ENCODE measurements at regions not wholly inside any gene's neighbourhood (a gene's known extent, or its start where the extent isn't known, plus 50 kb on each side); places are given as distances from the start of the nearest gene placed in this dataset.

DNA sequence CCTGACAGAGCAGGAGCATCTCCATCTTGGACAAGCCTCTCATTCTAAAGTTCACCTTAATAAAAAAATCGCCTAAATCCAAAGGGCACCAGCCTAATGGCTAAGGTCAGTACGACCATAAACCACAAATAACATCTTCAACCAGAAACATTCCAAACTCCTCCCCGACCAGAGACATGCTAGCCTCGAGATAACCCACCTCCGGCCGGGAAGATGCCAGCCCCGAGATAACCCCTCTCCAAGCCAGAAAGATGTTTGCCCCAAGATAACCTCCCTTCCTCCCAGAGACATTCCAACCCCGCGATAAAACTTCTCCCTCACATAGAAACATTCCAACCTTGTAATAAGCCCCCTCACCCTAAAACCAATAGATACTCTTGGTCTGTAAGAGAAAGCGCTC lies 86.8 kb upstream of the PKP2 start (continued):
- TF ChIP-seq, protein P1, sequence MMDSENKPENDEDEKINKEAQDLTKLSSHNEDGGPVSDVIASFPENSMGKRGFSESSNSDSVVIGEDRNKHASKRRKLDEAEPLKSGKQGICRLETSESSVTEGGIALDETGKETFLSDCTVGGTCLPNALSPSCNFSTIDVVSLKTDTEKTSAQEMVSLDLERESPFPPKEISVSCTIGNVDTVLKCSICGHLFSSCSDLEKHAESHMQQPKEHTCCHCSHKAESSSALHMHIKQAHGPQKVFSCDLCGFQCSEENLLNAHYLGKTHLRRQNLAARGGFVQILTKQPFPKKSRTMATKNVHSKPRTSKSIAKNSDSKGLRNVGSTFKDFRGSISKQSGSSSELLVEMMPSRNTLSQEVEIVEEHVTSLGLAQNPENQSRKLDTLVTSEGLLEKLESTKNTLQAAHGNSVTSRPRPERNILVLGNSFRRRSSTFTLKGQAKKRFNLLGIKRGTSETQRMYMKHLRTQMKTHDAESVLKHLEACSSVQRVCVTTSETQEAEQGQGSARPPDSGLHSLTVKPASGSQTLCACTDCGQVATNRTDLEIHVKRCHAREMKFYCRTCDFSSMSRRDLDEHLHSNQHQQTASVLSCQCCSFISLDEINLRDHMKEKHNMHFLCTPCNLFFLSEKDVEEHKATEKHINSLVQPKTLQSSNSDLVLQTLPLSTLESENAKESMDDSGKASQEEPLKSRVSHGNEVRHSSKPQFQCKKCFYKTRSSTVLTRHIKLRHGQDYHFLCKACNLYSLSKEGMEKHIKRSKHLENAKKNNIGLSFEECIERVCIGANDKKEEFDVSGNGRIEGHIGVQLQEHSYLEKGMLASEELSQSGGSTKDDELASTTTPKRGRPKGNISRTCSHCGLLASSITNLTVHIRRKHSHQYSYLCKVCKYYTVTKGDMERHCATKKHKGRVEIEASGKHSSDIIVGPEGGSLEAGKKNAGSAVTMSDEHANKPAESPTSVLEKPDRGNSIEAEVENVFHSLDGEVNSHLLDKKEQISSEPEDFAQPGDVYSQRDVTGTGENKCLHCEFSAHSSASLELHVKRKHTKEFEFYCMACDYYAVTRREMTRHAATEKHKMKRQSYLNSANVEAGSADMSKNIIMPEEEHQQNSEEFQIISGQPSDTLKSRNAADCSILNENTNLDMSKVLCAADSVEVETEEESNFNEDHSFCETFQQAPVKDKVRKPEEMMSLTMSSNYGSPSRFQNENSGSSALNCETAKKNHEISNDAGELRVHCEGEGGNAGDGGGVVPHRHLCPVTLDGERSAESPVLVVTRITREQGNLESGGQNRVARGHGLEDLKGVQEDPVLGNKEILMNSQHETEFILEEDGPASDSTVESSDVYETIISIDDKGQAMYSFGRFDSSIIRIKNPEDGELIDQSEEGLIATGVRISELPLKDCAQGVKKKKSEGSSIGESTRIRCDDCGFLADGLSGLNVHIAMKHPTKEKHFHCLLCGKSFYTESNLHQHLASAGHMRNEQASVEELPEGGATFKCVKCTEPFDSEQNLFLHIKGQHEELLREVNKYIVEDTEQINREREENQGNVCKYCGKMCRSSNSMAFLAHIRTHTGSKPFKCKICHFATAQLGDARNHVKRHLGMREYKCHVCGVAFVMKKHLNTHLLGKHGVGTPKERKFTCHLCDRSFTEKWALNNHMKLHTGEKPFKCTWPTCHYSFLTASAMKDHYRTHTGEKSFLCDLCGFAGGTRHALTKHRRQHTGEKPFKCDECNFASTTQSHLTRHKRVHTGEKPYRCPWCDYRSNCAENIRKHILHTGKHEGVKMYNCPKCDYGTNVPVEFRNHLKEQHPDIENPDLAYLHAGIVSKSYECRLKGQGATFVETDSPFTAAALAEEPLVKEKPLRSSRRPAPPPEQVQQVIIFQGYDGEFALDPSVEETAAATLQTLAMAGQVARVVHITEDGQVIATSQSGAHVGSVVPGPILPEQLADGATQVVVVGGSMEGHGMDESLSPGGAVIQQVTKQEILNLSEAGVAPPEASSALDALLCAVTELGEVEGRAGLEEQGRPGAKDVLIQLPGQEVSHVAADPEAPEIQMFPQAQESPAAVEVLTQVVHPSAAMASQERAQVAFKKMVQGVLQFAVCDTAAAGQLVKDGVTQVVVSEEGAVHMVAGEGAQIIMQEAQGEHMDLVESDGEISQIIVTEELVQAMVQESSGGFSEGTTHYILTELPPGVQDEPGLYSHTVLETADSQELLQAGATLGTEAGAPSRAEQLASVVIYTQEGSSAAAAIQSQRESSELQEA (IDR thresholded peaks at IDR 0.05; ENCODE audit: low read depth) = no peak
- TF ChIP-seq NCOR1 (IDR thresholded peaks at IDR 0.05) = peak; percentile 63

DNA sequence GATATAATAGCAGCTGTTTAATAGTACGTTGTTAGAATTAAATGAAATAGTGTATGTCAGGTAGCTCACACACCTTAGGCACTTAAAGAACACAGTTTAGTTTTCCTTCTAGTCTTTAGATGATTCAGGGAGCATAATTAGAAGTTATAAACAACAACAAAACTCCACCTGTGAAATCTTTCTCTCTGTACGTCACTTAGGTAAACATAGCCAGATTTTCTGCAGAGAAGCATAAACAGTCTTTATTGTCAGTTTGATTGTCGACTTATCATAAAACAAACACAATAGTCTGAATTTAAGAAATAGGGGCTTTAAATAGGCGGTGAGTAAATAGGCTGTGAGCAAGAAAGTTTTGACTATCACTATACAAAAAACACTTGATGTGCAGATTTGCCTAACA lies 84.6 kb upstream of the PKP2 start:
- Histone ChIP-seq H4K20me1 (replicated peaks; ENCODE audit: control insufficient read depth, insufficient read depth, low read length) (no peaks in the 10 kb centered on the region), H3K79me2 (ENCODE audit: control insufficient read depth, insufficient read depth, low read length) (no peaks in the 10 kb centered on the region), H3K27ac (ENCODE audit: extremely low read depth, low read depth, low read length) (no peak overlapping the region), H3K4me1 (replicated peaks in 1 of 2; ENCODE audit: control insufficient read depth in 2 of 2, insufficient read depth in 2 of 2, low read length in 2 of 2) (peaks cover 0 to 5% of the 10 kb centered on the region in 2 experiments; a peak in 3 of 5 replicates), H3K9ac (ENCODE audit: insufficient read depth in 1 of 2, low read depth in 2 of 2, low read length in 2 of 2) (no peak overlapping the region), H3K4me3 (no peak overlapping the region), H3K36me3 (ENCODE audit: control insufficient read depth, insufficient read depth, low read length) (no peaks in the 10 kb centered on the region), H3K4me2 (ENCODE audit: insufficient read depth, low read length) (no peak overlapping the region), H2AFZ (ENCODE audit: low read depth, low read length) (no peak overlapping the region), H3K27me3 (ENCODE audit: control insufficient read depth in 2 of 2, insufficient read depth in 2 of 2, low read length in 2 of 2) (no peaks in the 10 kb centered on the region), H3K9me1 (ENCODE audit: control insufficient read depth, insufficient read depth, low read length) (no peaks in the 10 kb centered on the region), H3K9me3 (replicated peaks; ENCODE audit: control insufficient read depth, insufficient read depth, low read depth, low read length) (no peaks in the 10 kb centered on the region)
- BruUV-seq (replicated peaks) = no TSS peak
- intact Hi-C loops (cut with micrococcal nuclease) (no loop called here), in situ Hi-C loops (cut with MboI) (no loop called here)
- DNase-seq (ENCODE audit: extremely low read depth in 1 of 4, low spot score in 3 of 4) (no peak), ATAC-seq (no peak), FAIRE-seq (no peak)
- no peak for TF ChIP-seq ZNF668 (CRISPR knock-in tag; IDR thresholded peaks at IDR 0.05)
- no peak for TF ChIP-seq CCNT2 (IDR thresholded peaks at IDR 0.05; ENCODE audit: borderline replicate concordance, extremely low read depth, insufficient read length, low read depth, low read length)
- no peak for TF ChIP-seq HOXB6 (CRISPR knock-in tag; IDR thresholded peaks at IDR 0.05; ENCODE audit: borderline replicate concordance)
- TF ChIP-seq MEF2A (IDR thresholded peaks at IDR 0.05; ENCODE audit: control insufficient read depth, low read depth, low read length) = no peak
- TF ChIP-seq ZNF780A (CRISPR knock-in tag; IDR thresholded peaks at IDR 0.05) = no peak
- TF ChIP-seq ZFX (CRISPR knock-in tag; IDR thresholded peaks at IDR 0.05) = no peak
- TF ChIP-seq, protein P2, sequence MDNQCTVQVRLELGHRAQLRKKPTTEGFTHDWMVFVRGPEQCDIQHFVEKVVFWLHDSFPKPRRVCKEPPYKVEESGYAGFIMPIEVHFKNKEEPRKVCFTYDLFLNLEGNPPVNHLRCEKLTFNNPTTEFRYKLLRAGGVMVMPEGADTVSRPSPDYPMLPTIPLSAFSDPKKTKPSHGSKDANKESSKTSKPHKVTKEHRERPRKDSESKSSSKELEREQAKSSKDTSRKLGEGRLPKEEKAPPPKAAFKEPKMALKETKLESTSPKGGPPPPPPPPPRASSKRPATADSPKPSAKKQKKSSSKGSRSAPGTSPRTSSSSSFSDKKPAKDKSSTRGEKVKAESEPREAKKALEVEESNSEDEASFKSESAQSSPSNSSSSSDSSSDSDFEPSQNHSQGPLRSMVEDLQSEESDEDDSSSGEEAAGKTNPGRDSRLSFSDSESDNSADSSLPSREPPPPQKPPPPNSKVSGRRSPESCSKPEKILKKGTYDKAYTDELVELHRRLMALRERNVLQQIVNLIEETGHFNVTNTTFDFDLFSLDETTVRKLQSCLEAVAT (IDR thresholded peaks at IDR 0.05) = no peak
- POLR2A ChIA-PET = no interaction called here
- CTCF ChIA-PET (ENCODE audit: low intra/inter-chr PET ratio) = no interaction called here
- WGBS (ENCODE audit: insufficient coverage, low coverage, missing lambda C conversion rate) = 22% methylated on average over 4 of the region's 4 CpGs

All from K562 (cell line).